Stimulated activated CD8-positive, alpha-beta memory T cell treated with anti-CD3 and anti-CD28 coated beads, Interleukin-15, amount 100 ng/mL, for 4 hours (primary cell): ENCODE measurements at regions not wholly inside any gene's neighbourhood (a gene's known extent, or its start where the extent isn't known, plus 50 kb on each side); places are given as distances from the start of the nearest gene placed in this dataset.

Experiments used
- DNase-seq, 2 donors: peaks; one replicate each; pipeline ENCODE4 v3.0.0-alpha.2; 2020; ENCODE audit warnings: low read depth in 2 of 2

DNA sequence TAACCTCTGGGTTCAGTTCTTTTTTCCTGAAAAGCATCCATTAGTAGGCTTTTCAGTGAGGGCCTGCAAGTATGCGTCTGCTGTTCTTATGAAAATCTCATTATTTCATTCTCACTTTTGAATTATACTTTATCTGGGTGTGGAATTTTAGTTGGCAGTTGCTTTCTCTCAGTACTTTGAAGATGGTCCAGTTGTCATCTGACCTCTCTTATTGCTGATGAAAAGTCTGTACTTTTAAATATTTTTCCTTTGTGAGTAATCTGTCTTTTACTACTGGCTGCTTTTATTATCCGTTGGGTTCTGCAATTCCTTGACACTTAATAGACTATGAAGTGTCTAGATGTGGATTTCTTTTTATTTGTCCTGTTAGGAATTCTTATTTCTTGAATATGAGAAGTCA, 307.8 kb downstream of the CYP26B1 start:
- no peak for DNase-seq

DNA sequence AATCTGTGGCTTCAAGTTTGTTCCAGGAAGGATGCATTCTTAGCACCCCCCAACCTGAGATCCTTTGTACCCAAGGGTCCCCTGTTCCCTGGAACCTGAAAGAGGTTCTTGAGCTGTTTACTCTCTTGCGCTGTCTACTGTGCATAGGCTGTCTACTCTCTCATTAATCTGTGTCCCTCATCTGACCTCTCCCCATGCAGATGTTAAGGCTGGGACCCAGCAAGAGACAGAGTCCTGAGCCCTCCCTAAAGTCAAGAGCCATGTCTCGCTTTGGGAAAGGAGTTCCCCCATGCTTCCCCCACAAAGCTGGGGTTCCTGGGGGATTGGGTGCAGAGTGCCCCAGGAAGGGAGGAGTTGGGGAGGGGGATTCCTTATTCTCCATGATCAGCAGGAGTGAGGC, 312.9 kb downstream of the CYP26B1 start:
- no peak for DNase-seq

DNA sequence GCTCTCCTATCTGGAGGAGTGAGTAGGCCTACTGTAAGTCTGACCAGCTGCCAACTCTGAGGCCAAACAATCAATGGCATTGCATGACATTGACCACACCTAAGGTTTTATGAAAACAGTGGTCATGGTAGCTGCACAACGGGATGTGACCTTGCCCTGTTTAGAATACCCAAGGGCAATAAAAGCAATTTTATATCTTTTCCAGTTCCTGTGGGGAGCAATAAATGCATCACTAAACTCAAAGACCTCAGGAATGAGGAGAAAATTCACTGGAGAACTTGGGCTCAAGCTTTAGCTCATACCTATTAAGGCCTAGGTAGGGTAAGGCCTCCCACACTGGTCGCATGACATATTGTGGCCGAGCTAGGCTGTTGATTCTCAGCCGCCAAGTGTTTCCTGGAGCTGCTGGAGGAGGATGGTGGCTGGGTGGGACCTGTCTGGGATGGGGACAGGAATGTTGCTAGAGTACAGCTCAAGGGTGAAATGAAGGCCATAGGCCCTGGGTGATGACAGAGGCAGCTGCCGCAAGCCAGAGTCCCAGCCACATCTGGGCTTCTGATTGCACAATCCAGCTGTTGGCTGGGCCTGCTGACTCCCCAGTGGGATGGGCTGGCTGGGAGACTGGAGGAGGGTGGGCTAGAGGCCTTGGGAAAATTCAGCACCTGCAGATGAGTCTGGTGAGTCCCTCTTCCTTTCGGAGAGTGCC, 313.7 kb downstream of the CYP26B1 start:
- no peak for DNase-seq

DNA sequence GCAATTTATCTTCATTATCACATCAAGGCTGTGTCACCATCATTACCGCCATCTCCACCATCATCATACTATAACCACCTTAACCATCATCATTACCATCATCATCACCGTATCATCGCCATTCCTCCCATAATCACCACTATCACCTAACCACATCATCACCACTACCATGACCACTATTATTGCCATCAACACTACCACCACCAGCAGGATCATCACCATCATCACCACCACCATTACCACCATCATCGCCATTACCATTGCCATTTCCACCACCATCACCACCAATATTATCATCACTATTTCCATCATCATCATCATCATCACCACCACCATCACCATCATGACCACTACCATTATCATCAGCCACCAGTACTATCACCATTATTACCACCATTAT, 314.4 kb downstream of the CYP26B1 start:
- DNase-seq, result no peak

DNA sequence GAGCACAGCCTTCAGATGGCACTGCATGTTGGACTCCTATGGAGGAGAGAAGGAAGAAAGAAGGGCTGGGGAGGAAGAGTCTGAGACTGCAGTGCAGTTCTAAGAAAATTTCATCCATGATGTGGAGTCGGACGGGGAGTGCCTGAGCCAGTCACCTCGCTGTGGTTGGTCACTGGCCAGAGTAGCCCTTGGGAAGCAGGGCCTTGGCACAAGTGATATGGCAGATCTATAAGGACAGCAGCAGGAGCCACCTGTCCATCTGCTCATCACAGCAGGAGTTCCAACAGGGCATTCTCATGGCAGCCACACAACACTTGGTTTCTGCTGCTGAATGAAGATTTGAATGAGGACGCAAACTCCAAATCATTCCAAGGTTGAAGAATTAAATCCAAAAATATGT, 314.8 kb downstream of the CYP26B1 start:
- DNase-seq, result no peak

DNA sequence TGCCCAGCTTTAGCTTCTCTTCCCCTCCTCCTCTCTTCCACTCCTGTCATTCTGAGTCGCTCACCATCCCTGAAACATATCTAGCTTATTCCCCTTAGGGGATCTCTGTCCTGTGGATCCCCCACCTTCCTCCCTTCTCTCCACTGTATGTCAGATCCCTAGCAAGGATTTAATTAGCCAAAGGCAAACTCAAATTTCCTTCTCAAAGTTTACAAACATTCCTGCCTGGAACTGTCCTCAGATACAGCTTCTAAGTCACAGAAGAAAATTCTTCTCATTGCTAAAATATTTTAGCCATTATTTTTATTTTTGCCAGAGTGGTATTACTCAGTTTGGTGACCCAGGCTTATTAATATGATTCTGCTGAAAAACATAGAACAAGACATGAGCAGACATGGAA, 315.3 kb downstream of the CYP26B1 start:
- DNase-seq, result no peak

DNA sequence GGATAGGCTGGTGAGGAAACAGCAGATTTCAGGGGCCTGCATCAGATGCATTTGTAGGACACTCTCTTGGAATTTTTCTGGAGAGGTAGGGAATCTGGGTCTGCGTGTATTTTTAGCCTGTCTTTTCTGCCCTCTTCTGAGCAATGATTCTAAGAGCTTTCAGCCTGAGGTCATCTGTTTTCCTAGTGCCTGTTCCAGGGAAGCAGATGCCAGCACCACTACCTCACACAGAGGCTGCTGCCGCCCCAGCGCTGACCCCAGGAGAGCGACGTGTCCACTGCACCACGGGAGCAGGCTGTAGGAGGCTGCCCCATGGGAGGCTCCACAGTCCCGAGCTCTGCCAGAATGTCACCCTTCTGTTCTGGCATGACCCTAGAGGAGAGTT, 316.5 kb downstream of the CYP26B1 start:
- DNase-seq, result no peak

DNA sequence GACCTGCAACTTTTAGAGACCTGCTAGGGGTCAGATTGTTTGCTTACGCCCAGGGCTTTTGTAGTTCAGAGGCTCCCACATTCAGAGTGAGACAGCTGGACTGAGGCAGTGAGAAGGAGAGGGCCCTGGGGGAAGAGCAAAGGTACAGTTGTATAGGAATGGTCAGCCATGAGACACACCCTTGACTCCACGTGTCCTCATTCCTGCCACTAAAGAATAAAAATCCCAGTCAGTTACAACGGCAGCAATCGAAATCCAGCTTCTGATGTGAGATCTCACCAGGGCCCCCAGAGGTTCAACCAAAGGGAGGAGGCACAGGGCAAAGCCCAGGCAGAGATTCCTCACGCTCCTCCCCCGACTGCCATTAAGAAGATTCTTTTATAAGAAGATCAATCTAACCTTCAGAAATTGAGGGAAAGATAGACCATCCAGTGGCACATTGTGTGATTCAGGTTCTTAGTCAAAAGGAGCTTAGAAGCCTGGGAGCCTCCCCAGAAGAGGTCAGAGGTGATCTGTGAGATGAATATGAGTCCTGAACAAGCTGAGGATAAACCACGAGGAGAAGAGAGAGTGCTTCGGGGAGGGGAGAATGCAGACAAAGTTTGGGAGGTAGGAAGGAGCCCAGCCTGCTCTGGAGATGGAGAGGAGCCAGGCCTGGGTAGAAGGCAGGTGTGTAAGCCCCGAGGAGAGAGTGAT, 317.0 kb downstream of the CYP26B1 start:
- DNase-seq, result no peak

DNA sequence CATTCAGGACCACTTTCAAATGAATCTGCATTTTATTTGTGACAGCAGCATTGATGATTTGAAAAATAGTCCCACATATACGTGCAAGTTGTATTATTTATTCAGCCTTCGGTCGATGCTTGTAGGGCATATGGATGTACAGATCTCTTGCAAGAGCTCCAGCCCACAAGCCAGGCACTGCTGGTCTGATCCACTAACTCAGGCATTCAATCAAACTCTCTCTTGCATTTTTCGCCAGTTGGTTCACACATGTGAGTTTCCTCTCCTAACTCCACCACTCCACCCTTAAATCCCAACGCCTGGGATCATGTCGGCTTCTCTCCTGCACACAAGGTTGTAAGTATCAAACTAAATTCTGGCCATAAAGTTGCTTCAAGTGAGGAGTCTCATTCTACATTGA, 318.7 kb downstream of the CYP26B1 start:
- DNase-seq, result no peak

DNA sequence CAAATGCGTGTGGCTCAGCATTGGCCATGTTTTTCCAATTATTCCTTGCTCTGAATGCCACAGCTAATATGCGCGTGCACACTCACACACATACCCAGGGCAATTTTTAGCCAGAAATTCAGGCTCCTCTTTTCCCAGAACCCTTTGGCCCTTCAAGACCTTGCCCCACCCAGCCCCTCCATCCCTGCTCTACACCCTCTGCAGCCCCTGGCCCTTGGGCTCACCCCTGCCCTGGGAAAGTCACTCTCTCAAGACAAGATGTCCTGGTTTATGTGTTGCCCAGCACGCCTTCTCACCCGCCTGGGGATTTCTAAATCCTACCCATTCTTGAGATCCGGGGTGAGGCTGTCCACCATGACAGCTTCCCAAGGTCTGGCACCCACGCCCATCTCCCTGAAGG, 319.7 kb downstream of the CYP26B1 start:
- DNase-seq, result no peak

DNA sequence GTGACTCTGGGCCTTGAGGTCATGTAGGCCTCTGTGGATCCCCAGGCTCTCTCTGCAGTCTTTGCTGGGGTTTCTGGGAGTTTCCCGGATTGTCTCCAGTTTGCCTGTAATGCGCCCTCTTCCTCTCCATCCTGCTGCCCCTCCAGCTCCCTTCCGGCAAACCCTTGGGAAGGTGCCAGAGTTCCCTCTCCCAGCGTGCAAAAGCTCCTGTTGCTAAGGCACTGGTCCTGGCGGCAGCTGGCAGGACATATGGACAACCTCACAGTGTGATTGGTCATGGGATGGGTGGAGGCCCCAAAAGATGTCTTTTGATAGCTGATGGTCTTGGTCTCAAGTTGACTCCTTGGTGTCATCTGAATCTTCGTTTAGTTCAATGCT, 320.1 kb downstream of the CYP26B1 start:
- no peak for DNase-seq

DNA sequence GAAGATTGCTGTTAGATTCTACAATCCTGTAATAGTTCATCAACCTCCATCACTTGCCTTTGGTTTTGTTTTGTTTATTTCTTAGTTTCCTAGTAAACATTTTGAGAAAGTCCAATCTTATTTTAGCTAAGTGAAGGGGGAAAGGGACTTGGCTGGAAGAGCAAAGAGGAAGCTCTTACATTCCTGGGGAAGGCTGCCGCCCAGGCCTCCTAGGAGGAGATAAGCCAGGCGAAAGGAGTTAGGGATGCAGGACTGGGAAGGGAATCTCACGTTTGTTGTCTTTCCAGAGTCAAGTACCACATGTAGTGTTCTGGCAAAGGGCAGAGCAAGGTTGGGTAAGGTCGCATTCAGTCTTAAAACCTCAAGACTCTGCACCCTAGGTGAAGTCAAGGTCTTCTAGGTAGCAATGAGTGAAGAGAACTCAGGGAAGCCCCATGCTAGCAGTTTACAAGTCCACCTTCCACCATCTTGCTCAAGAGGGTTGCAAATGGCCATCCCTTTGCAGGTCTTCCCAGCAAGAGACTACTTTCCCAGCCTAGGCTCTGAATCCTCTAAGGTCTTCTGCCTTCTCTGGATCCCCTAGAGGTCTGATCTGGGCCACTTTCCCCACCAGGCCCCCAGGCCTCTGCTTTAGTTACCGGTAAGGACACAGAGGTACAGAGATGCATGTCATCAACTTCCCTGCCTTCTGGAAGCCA, 320.7 kb downstream of the CYP26B1 start:
- no peak for DNase-seq

DNA sequence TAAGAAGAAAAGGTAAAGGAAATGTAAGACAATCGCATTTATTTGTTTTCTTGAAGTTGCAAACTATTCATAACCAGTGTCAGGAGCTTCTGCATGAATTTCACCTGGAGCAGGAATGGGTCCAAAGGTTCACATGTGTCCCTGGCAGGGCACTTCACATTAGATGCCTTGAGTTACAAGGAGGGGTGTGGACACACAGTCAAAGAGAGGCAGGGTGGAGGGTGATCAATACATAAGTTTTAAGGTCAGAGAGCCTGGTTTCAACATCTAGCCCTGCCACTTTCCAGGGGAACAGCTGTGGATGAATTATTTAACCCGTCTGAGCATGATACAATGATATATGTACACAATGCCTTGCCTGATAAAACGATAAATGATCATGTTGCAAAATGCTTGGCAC, 321.4 kb downstream of the CYP26B1 start:
- DNase-seq, result no peak

DNA sequence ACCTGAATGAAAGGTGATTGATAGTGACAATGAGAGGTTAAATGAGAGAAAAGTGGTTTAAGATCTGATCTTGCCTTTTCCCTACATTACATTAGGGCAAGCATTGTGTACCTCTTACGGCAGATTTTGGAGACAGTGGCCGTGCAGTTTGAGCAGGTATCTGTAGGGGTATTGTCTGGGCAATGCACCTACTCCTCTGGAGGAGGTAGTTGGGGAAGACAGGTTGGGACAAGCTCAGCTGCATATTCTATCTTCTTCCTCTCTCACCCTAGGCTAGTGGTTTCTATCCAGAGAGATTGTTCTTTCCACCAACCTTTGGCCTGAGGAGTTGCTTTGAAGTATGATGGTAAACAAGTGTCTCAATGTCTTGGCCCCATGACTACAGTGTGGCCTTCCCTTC, 323.2 kb downstream of the CYP26B1 start:
- DNase-seq, result no peak

DNA sequence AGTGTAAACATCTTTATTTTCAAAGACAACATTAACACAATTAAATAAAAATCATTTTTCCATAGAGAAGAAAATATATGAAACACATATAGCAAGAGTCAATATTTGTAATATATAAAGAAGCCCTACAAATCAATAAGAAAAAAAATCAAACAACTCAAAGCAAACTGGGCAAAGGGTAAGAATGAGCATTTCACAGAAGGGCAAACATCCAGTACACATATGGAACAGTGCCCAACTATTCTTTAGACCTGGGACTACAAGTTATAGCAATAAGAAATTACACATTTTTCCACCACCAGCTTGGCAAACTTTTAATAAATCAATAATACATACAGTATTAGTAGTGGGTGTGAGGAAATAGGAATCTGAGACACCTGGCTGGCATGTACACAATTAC, 324.1 kb downstream of the CYP26B1 start:
- no peak for DNase-seq

DNA sequence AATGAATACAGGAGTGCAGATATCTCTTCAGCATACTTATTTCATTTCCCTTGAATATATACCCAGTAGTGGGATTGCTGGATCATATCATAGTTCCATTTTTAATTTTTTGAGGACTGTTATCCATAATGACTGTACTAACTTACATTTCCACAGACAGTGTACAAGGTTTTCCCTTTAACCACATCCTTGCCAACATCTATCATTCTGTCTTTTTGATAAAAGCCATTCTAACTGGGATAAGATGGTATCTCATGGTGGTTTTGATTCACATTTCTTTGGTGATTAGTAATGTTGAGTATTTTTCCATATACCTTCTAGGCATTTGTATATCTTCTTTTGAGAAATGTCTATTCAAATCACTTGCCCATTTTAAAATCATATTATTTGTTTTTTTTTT, 325.2 kb downstream of the CYP26B1 start:
- DNase-seq, result no peak

DNA sequence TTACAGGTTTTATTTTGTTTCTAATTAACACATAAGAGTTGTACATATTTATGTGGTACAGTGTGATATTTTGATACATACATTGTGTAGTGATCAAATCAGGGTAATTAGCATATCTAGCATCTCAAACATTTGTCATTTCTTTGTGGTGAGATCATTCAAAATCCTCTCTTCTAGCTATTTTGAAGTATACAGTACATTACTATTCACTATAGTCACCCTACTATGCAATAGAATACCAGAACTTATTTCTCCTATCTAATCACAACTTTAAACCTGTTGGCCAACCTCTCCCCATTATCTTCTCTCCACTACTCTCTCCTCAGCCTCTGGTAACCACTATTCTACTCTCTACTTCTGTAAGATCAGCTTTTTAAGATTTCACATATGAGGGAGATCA, 325.8 kb downstream of the CYP26B1 start:
- no peak for DNase-seq

DNA sequence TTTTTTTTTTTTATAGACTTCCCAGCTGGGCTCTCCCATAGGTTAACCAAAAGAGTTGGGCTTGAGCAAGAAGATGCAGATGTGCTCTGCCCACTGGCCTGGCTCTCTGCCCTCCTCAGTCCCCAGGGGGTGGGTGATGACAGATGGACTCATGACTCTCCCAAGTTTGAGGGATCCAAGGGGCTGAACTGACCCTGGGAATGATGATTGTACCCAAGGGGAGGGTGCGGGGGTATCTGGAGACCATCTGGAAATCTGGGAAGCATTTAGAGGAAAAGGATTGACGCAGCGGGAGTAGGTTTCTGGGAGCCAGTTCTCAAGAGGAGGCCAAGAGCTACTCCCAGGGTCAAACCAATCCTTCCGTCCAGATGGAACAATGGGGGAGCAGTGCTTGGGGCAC, 330.8 kb downstream of the CYP26B1 start:
- DNase-seq, result no peak

DNA sequence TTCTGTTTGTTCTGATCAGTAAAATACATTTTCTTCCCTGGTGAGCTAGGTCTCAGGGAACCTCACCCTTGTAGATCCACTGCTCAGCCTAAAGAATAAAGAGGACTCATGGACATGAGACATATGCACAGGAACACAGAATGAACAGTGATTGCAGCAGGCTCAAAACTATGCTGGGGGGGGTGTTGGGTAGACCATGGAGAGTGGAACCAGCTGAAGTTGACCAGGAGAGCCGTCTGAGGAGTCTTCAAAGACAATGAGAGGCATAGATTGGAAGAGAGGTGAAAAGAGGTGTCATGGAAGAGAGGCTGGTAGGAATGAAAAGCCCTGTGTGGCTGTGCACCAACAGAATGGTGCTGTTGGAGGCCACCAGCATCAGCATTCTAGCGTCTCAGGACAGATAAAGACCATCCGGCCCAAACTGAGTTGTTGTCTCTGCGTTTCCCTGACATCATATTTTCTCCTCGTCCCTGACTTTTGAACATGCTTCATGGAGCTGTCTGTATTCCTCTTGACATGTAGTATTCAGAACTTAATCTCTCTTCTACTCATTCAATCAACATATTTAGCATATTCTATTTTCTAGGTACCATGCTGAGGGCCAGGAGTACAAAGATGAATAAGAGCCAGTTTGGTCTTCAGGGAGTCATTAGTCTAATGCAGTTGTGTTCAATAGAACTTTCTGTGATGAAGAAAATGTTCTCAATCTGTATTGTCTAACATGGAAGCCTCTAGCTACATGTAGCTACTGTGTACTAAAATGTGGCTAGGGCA, 331.8 kb downstream of the CYP26B1 start:
- DNase-seq, result no peak

DNA sequence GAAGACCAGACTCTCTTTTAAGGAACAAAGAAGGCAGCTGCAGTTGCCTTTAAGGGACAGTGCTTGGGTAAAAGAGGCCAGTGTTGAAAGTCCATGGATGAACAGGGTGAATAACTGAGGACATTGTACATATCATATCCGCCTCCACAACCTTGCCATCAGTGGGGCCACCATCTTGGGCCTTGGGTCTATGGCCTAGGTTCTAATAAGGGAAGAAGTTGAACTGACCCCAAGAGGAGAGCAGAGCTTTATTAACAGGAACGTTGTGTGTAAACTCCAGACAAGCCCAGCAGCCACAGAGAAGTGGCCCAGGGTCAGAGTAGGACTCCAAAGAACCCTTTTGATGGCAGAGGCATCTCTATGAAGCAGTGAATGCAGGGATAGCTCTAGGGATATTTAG, 332.8 kb downstream of the CYP26B1 start:
- DNase-seq, result no peak

DNA sequence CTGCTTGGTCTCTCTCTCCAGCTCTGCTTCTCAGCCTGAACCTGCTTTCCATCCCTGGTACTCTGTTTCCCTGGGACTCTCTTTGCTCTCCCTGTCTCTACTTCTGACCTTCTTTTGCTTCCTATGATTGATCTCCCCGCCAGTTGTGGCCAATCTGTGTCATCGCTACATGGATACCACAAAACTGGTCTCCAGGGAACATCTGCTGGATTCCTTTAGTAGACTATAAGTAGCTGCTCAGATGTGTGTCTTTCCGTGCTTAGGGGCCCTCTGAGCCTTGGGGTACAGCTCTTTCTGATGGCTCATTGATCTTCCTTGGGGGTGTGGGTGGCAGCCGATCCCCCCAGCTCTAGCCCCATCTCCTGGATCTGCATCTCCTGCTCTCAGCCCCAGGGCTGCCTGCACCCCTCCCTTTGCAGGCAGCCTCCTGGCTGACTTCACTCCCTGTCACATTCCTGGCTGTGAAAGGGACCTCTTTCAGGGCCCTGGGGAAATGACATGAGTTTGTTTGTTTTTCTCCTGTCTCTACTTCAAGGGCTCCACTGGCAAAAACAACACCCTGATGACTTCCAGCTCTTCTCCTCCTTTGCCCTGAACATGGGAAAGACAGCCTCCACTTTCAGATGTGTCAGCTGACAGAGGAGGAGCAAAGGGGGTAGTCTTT, 333.7 kb downstream of the CYP26B1 start:
- no peak for DNase-seq

DNA sequence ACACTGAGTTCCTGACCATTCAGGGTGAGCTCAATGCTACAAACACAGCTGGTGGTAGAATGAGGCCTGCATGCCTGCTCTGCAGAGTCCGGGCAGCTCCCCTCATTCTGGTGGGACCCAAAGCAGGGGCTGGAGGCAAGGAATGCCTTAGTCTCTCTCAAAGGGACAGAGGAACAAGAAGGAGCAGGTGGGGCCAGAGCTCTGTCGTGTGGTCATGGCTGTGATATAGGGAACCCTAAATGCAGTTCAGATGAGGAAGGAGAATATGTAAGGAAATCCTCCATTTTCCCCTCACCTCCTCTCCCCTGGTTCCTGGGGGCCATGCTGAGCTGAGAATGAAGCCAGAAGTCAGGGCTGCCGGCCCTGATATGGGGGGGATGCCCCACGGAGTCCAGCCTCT, 334.3 kb downstream of the CYP26B1 start:
- no peak for DNase-seq
